K562 (cell line): ENCODE measurements at regions not wholly inside any gene's neighbourhood (a gene's known extent, or its start where the extent isn't known, plus 50 kb on each side); places are given as distances from the start of the nearest gene placed in this dataset.

Experiments
- ATAC-seq: fragments of 200-7000 bp; cut with Tn5 transposase; 3 replicates; pipeline ENCODE4 v1.9.1; 2020; ENCODE audit warnings: moderate library complexity
- BruUV-seq: library from RNA; stranded (reverse); fragments of 400-500 nt; replicated peaks from 2 replicates; lab custom pipeline; 2021; lab: Mats Ljungman, UMichigan
- CTCF ChIA-PET: fragments of 300-600 bp; formaldehyde crosslinking; extraction: SDS; loops from one replicate; lab custom pipeline; 2021; ENCODE audit warnings: low intra/inter-chr PET ratio; lab: Yijun Ruan, JAX
- POLR2A ChIA-PET: fragments of 300-600, 350-650 bp; sonication (Branson Sonifier 250); formaldehyde crosslinking; extraction: SDS; loops from one replicate; lab custom pipeline; 2021; ENCODE audit warnings: antibody characterized with exemption, inconsistent platforms; lab: Yijun Ruan, JAX
- DNase-seq, 4 experiments: peaks; one replicate each; pipeline versions ENCODE4 v3.0.0 to v3.0.0-alpha.2; 2011 to 2018; ENCODE audit warnings: low spot score in 3 of 4, mixed read lengths in 3 of 4; ENCODE audit errors: extremely low read depth in 1 of 4
- FAIRE-seq: peaks from 2 replicates; lab custom pipeline; 2011; peaks lifted over from hg19 to GRCh38; lab: Jason Lieb, UNC
- H2AFZ ChIP-seq: 2 replicates; pipeline ENCODE4 v1.6.0; 2011; ENCODE audit warnings: low read depth, low read length, control low read depth, inconsistent platforms
- H3K27ac ChIP-seq: fragments of 200-600 bp; 3 replicates; pipeline ENCODE4 v1.8.0; 2011; ENCODE audit warnings: low read depth, mild to moderate bottlenecking, control low read depth, inconsistent platforms, low read length, moderate library complexity, mixed read lengths; ENCODE audit errors: extremely low read depth
- H3K27me3 ChIP-seq, 2 experiments: fragments of 300-600 bp in 1 of 2; 2 replicates in 1 of 2; 3 replicates in 1 of 2; pipeline versions ENCODE4 v1.6.0 to v1.8.0; 2011; ENCODE audit warnings: inconsistent platforms in 2 of 2, low read length in 2 of 2, mild to moderate bottlenecking in 1 of 2, mixed read lengths in 1 of 2, moderate library complexity in 1 of 2; ENCODE audit not compliant: control insufficient read depth in 2 of 2, insufficient read depth in 2 of 2
- H3K36me3 ChIP-seq: fragments of 300-600 bp; 3 replicates; pipeline ENCODE4 v1.8.0; 2011; ENCODE audit warnings: mild to moderate bottlenecking, low read length, inconsistent platforms; ENCODE audit not compliant: control insufficient read depth, insufficient read depth
- H3K4me1 ChIP-seq, 2 experiments: fragments of 200-600 bp in 1 of 2; replicated peaks in 1 of 2; 2 replicates in 1 of 2; 3 replicates in 1 of 2; pipeline versions ENCODE4 v1.5.1 to v1.8.0; 2011; ENCODE audit warnings: inconsistent platforms in 2 of 2, low read length in 2 of 2, mild to moderate bottlenecking in 1 of 2, mixed read lengths in 1 of 2, moderate library complexity in 1 of 2; ENCODE audit not compliant: control insufficient read depth in 2 of 2, insufficient read depth in 2 of 2
- H3K4me2 ChIP-seq: 2 replicates; pipeline ENCODE4 v1.6.1; 2011; ENCODE audit warnings: low read length, control low read depth, inconsistent platforms, mixed read lengths; ENCODE audit not compliant: insufficient read depth
- H3K4me3 ChIP-seq: fragments of 200-600 bp; sonication (generic), shearing (Covaris generic); 2 replicates; pipeline ENCODE4 v1.5.1; 2016; ENCODE audit warnings: control low read depth, inconsistent platforms
- H3K79me2 ChIP-seq: fragments of 200-600 bp; 3 replicates; pipeline ENCODE4 v1.8.0; 2011; ENCODE audit warnings: low read length, inconsistent platforms; ENCODE audit not compliant: control insufficient read depth, insufficient read depth
- H3K9ac ChIP-seq, 2 experiments: 2 replicates each; pipeline versions ENCODE4 v1.6.0 to v1.6.1; 2011; ENCODE audit warnings: low read depth in 2 of 2, low read length in 2 of 2, control low read depth in 1 of 2, inconsistent platforms in 1 of 2, mild to moderate bottlenecking in 1 of 2, mixed read lengths in 1 of 2; ENCODE audit not compliant: insufficient read depth in 1 of 2
- H3K9me1 ChIP-seq: one replicate; pipeline ENCODE4 v1.6.0; 2011; ENCODE audit warnings: inconsistent platforms, mild to moderate bottlenecking, low read length, moderate library complexity; ENCODE audit not compliant: control insufficient read depth, insufficient read depth
- H3K9me3 ChIP-seq: replicated peaks from 2 replicates; pipeline ENCODE4 v1.5.1; 2011; ENCODE audit warnings: low read depth, low read length, inconsistent platforms; ENCODE audit not compliant: control insufficient read depth, insufficient read depth
- H4K20me1 ChIP-seq: replicated peaks from 2 replicates; pipeline ENCODE4 v1.6.1; 2011; ENCODE audit warnings: low read length, inconsistent platforms, mixed read lengths; ENCODE audit not compliant: control insufficient read depth, insufficient read depth
- BDP1 ChIP-seq: IDR thresholded peaks from 3 replicates; pipeline ENCODE4 v1.6.1; 2011; ENCODE audit not compliant: insufficient read length, insufficient read depth
- BRF2 ChIP-seq: IDR thresholded peaks from 3 replicates; pipeline ENCODE4 v1.6.1; 2011; ENCODE audit warnings: borderline replicate concordance, mild to moderate bottlenecking; ENCODE audit not compliant: insufficient read length, insufficient read depth
- DPF2 ChIP-seq: fragments of 450-650 bp; IDR thresholded peaks from 2 replicates; pipeline ENCODE4 v1.6.1; 2016
- E2F5 ChIP-seq: sonication (generic); formaldehyde crosslinking; IDR thresholded peaks from 2 replicates; pipeline ENCODE4 v1.8.0; 2022; ENCODE audit warnings: mild to moderate bottlenecking, missing genetic modification reagents
- EP400 ChIP-seq: fragments of 450-650 bp; IDR thresholded peaks from 2 replicates; pipeline ENCODE4 v1.6.1; 2017; ENCODE audit warnings: antibody characterized with exemption, mild to moderate bottlenecking, moderate library complexity
- KDM4B ChIP-seq, 2 experiments: fragments of 450-650 bp in 1 of 2; sonication (generic) in 1 of 2; IDR thresholded peaks; 2 replicates each; pipeline ENCODE4 v1.6.1; 2016 to 2017; ENCODE audit warnings: borderline replicate concordance in 2 of 2, antibody characterized with exemption in 1 of 2, low read depth in 1 of 2, mild to moderate bottlenecking in 1 of 2
- RFX5 ChIP-seq: IDR thresholded peaks from 2 replicates; pipeline ENCODE4 v1.6.1; 2011; ENCODE audit warnings: low read depth, mild to moderate bottlenecking, improper control_type of control experiment, low read length
- ZNF695 ChIP-seq: fragments of 450-650 bp; formaldehyde crosslinking; IDR thresholded peaks from 2 replicates; pipeline ENCODE4 v1.4.0; 2020; ENCODE audit warnings: mild to moderate bottlenecking, moderate library complexity
- WGBS: fragments of 100-300 bp; shearing (Covaris generic); methylation state at CpG from one replicate; pipeline ENCODE4 v1.1.6; 2016; ENCODE audit warnings: low coverage, mixed read lengths; ENCODE audit not compliant: insufficient coverage; ENCODE audit errors: missing lambda C conversion rate; 5-methylcytosine and 5-hydroxymethylcytosine counted together
- in situ Hi-C: fragments of 300-500 bp; cut with MboI; formaldehyde crosslinking; loops from 4 replicates; pipeline ENCODE4 v1.15.0; 2018; ENCODE audit warnings: inconsistent platforms, mixed read lengths
- intact Hi-C: fragments of 100-400 bp; cut with micrococcal nuclease; formaldehyde crosslinking; loops from 2 replicates; pipeline ENCODE4 v1.14.2; 2022

GRCh38 chr16:17938546-17938945 lies 398.0 kb downstream of the NPIPA8 start:
- no peak for FAIRE-seq
- ChIA-PET POLR2A (no interaction called here), CTCF (no interaction called here)
- no TSS peak for BruUV-seq
- H3K9me3 ChIP-seq: no peaks in the 10 kb centered on the region
- H3K9ac ChIP-seq: no peak overlapping the region
- no peaks in the 10 kb centered on the region for H3K4me1 ChIP-seq
- WGBS: 8% methylated on average over 2 of the region's 3 CpGs
- in situ Hi-C loops: no loop called here
- no peak for TF ChIP-seq ZNF695 (CRISPR knock-in tag)
- no peak for TF ChIP-seq E2F5 (CRISPR knock-in tag)
- no peak for TF ChIP-seq KDM4B (IDR thresholded peaks at IDR 0.05; ENCODE audit: borderline replicate concordance in 2 of 2, low read depth in 1 of 2)
- TF ChIP-seq BRF2: no peak
- TF ChIP-seq RFX5: no peak
- TF ChIP-seq EP400: no peak
- no peak for TF ChIP-seq BDP1
- TF ChIP-seq DPF2: no peak
- H3K9me1 ChIP-seq: no peaks in the 10 kb centered on the region
- H3K4me2 ChIP-seq: no peak overlapping the region
- intact Hi-C loops: no loop called here
- no peaks in the 10 kb centered on the region for H3K27me3 ChIP-seq
- no peaks in the 10 kb centered on the region for H4K20me1 ChIP-seq
- H3K36me3 ChIP-seq: no peaks in the 10 kb centered on the region
- no peak overlapping the region for H3K27ac ChIP-seq
- DNase-seq: no peak
- no peak overlapping the region for H3K4me3 ChIP-seq
- no peaks in the 10 kb centered on the region for H3K79me2 ChIP-seq
- no peak overlapping the region for H2AFZ ChIP-seq
- no peak for ATAC-seq
